HG02642 (cell line): ENCODE measurements at regions not wholly inside any gene's neighbourhood (a gene's known extent, or its start where the extent isn't known, plus 50 kb on each side); places are given as distances from the start of the nearest gene placed in this dataset.

Source experiments
- ATAC-seq: cut with Tn5 transposase; IDR thresholded peaks from one replicate; pipeline ENCODE4 v1.9.1; 2021; ENCODE audit warnings: mild to moderate bottlenecking; ENCODE audit not compliant: unreplicated experiment, poor library complexity

- ATAC-seq = no peak
Observed at GRCh38 chr11:26777372-26777808, 55.5 kb upstream of the SLC5A12 start.

- ATAC-seq = no peak
Observed at GRCh38 chr11:26778000-26778757, 56.3 kb upstream of the SLC5A12 start.

GRCh38 chr11:26779074-26779865 is 57.4 kb upstream of the SLC5A12 start:
- ATAC-seq = no peak

GRCh38 chr11:26780376-26781085 is 58.7 kb upstream of the SLC5A12 start:
- ATAC-seq = no peak

- ATAC-seq = no peak
Observed at GRCh38 chr11:26782220-26782965, 60.5 kb upstream of the SLC5A12 start.

GRCh38 chr11:26783997-26784396 is 62.1 kb upstream of the SLC5A12 start:
- no peak for ATAC-seq

- ATAC-seq = no peak
Observed at GRCh38 chr11:26790738-26791137, 68.9 kb upstream of the SLC5A12 start.

GRCh38 chr11:26792941-26793340 is 71.1 kb upstream of the SLC5A12 start:
- ATAC-seq = no peak

- ATAC-seq = no peak
Observed at GRCh38 chr11:26793487-26793886, 71.6 kb upstream of the SLC5A12 start.

- no peak for ATAC-seq
Observed at GRCh38 chr11:26801601-26802000, 79.7 kb upstream of the SLC5A12 start.

GRCh38 chr11:26805001-26805400 is 83.1 kb upstream of the SLC5A12 start:
- no peak for ATAC-seq

- ATAC-seq = no peak
Observed at GRCh38 chr11:26806219-26806618, 84.4 kb upstream of the SLC5A12 start.

GRCh38 chr11:26820739-26821138 is 98.9 kb upstream of the SLC5A12 start:
- ATAC-seq = no peak

- no peak for ATAC-seq
Observed at GRCh38 chr11:26823963-26824362, 102.1 kb upstream of the SLC5A12 start.

- no peak for ATAC-seq
Observed at GRCh38 chr11:26827567-26828081, 105.8 kb upstream of the SLC5A12 start.

- no peak for ATAC-seq
Observed at GRCh38 chr11:26828288-26828687, 106.4 kb upstream of the SLC5A12 start.

- no peak for ATAC-seq
Observed at GRCh38 chr11:26830218-26830617, 108.4 kb upstream of the SLC5A12 start.

- ATAC-seq = no peak
Observed at GRCh38 chr11:26830757-26831156, 108.9 kb upstream of the SLC5A12 start.

- no peak for ATAC-seq
Observed at GRCh38 chr11:26834601-26835000, 112.7 kb upstream of the SLC5A12 start.

- no peak for ATAC-seq
Observed at GRCh38 chr11:26835611-26836010, 113.8 kb upstream of the SLC5A12 start.
